ENCODE measurements at regions not wholly inside any gene's neighbourhood (a gene's known extent, or its start where the extent isn't known, plus 50 kb on each side); places are given as distances from the start of the nearest gene placed in this dataset.

- TF ChIP-seq GABPA (IDR thresholded peaks at IDR 0.05 in 1 of 2, conservative IDR thresholded peaks at IDR 0.05 in 1 of 2): no peak
- TF ChIP-seq CTCF (IDR thresholded peaks at IDR 0.05; ENCODE audit: low read depth, low read length, missing input control): no peak
- no peak for TF ChIP-seq TAF1 (conservative IDR thresholded peaks at IDR 0.05)
Observed at GRCh38 chr14:56027916-56028712, 90.1 kb upstream of the PELI2 start.

Measured in liver (tissue), 3 donors.